Testis (tissue), 2 donors: ENCODE measurements at regions not wholly inside any gene's neighbourhood (a gene's known extent, or its start where the extent isn't known, plus 50 kb on each side); places are given as distances from the start of the nearest gene placed in this dataset.

Experiments
- DNase-seq: peaks from one replicate; pipeline ENCODE4 v3.0.0-alpha.2; 2019
- H3K27ac ChIP-seq, 2 donors: fragments of 200-600 bp; sonication (generic); one replicate each; pipeline ENCODE4 v1.5.1; 2019
- H3K27me3 ChIP-seq: fragments of 200-600 bp; sonication (generic); one replicate; pipeline ENCODE4 v1.5.1; 2019
- H3K36me3 ChIP-seq: fragments of 200-600 bp; sonication (generic); one replicate; pipeline ENCODE4 v1.5.1; 2017; ENCODE audit warnings: low read depth; ENCODE audit errors: missing control alignments
- H3K4me1 ChIP-seq: fragments of 200-600 bp; sonication (generic); one replicate; pipeline ENCODE4 v1.5.1; 2019
- H3K4me3 ChIP-seq, 2 donors: fragments of 200-600 bp; sonication (generic); one replicate each; pipeline ENCODE4 v1.5.1; 2017 to 2019
- H3K9me3 ChIP-seq: fragments of 200-600 bp; sonication (generic); one replicate; pipeline ENCODE4 v1.5.1; 2017
- POLR2A ChIP-seq: fragments of 450-650 bp; IDR thresholded peaks from one replicate; pipeline ENCODE4 v1.6.1; 2017; ENCODE audit warnings: antibody characterized with exemption, mild to moderate bottlenecking, moderate library complexity
- WGBS, 2 donors: methylation state at CpG; one replicate each; pipeline ENCODE4 v1.1.5; 2018; 5-methylcytosine and 5-hydroxymethylcytosine counted together
- intact Hi-C: fragments of 100-400 bp; cut with DNase I; formaldehyde crosslinking; loops from one replicate; pipeline ENCODE4 v1.15.1; 2023; ENCODE audit warnings: low total_unique reads
- TF ChIP-seq, protein P1 (sequence below), 3 experiments: fragments of 450-650 bp in 2 of 3; fragments of 200-600 bp in 1 of 3; sonication (generic) in 1 of 3; IDR thresholded peaks; one replicate each; pipeline ENCODE4 v1.5.1; 2016 to 2019; ENCODE audit warnings: antibody characterized with exemption in 3 of 3, mild to moderate bottlenecking in 2 of 3, moderate library complexity in 1 of 3

DNA sequence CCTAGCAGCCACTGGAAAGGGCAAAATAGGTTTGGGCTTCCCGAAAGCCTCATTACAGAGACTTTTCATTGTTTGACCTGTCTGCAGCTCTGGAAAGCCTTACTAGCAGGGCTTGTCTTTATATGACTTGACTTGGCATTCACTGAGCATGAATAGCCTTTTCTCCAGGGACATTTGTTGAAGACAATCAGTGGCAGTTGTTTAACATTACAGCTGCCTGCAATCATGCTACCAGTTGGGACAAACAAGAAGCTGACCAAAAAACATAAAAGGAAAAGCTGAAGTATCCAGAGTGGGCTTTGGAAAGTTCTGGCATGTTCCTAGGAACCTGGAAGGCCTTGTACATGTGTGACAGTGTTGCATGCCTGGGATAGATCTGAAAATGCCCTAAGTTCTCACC is 121.4 kb downstream of the KCNF1 start:
- WGBS, 2 donors, result 83 to 93% methylated on average over 1 of the region's 1 CpG
- intact Hi-C loops, result no loop called here
- Histone ChIP-seq H3K9me3 (no peaks in the 10 kb centered on the region), H3K27ac (no peak overlapping the region), H3K4me3 (no peak overlapping the region), H3K36me3 (no peaks in the 10 kb centered on the region), H3K4me1 (no peaks in the 10 kb centered on the region), H3K27me3 (no peaks in the 10 kb centered on the region)
- TF ChIP-seq POLR2A, result no peak
- TF ChIP-seq, protein P1, sequence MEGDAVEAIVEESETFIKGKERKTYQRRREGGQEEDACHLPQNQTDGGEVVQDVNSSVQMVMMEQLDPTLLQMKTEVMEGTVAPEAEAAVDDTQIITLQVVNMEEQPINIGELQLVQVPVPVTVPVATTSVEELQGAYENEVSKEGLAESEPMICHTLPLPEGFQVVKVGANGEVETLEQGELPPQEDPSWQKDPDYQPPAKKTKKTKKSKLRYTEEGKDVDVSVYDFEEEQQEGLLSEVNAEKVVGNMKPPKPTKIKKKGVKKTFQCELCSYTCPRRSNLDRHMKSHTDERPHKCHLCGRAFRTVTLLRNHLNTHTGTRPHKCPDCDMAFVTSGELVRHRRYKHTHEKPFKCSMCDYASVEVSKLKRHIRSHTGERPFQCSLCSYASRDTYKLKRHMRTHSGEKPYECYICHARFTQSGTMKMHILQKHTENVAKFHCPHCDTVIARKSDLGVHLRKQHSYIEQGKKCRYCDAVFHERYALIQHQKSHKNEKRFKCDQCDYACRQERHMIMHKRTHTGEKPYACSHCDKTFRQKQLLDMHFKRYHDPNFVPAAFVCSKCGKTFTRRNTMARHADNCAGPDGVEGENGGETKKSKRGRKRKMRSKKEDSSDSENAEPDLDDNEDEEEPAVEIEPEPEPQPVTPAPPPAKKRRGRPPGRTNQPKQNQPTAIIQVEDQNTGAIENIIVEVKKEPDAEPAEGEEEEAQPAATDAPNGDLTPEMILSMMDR (IDR thresholded peaks at IDR 0.05), result no peak
- no peak for DNase-seq

DNA sequence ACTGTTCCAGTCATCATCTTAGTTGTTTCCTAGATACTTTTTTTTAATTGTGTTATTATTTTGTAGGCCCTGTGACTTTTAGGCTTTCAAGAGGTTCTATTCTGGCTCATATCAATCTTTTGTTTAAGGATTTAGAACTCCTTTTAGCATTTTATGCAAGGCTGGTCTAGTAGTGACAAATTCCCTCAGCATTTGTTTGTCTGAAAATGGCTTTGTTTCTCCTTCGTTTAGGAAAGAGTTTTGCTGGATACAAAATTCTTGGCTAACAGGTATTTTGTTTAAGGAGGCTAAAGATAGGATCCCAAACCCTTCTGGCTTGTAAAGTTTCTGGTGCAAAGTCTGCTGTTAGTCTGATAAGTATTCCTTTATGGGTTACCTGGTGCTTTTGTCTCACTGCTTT is 116.6 kb upstream of the SLC66A3 start:
- Histone ChIP-seq H3K36me3 (no peaks in the 10 kb centered on the region), H3K4me3 (no peak overlapping the region), H3K27me3 (no peaks in the 10 kb centered on the region), H3K4me1 (no peaks in the 10 kb centered on the region), H3K9me3 (no peaks in the 10 kb centered on the region), H3K27ac (no peak overlapping the region)
- no peak for DNase-seq
- intact Hi-C loops, result no loop called here
- TF ChIP-seq, protein P1 (IDR thresholded peaks at IDR 0.05), result no peak
- TF ChIP-seq POLR2A, result no peak
- 71 to 74% methylated on average over 1 of the region's 1 CpG for WGBS, 2 donors

DNA sequence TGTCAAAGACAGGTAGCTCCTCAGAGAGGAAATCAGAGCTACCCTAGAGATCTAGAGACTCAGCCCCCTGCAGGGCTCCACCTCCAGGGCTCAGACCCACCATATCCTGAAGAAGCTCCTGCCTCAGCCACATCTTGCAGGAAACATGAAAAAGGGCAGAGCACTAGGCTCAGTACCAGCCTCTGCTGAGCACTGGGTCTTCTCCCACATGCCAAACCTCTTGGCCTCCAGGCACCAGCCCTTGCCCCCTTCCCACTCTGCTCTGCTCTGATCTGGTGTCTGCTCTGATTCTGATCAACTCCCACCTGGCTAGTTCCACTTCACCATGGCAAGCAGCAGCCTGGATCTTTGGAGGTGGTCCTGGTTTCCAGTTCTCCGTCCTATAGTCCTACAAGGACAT is 114.3 kb upstream of the SLC66A3 start:
- Histone ChIP-seq H3K27me3 (no peaks in the 10 kb centered on the region), H3K9me3 (no peaks in the 10 kb centered on the region), H3K4me1 (no peaks in the 10 kb centered on the region), H3K36me3 (no peaks in the 10 kb centered on the region), H3K27ac (no peak overlapping the region), H3K4me3 (no peak overlapping the region)
- TF ChIP-seq, protein P1 (IDR thresholded peaks at IDR 0.05), result no peak
- no peak for TF ChIP-seq POLR2A
- no peak for DNase-seq
- intact Hi-C loops, result no loop called here
- 78 to 93% methylated on average over 1 of the region's 1 CpG for WGBS, 2 donors

DNA sequence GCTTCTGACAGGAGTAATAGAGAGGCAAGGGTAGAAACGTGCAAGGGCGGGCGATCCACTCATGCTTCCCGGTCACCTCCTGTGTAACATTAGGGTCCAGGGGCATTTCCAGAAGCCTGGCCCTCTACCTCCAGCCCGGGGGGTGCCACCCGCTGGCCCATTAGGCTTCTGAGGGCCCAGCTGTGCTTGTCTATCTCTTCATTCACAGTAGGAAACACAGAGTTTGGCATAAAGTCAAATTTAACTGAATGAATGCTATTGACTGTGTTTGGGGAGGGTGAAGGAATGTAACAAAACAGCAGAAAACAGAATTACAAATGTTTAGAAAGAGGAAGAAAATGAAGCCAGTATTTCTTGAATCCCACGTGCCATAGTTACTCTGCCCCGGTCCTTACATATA is 112.4 kb upstream of the SLC66A3 start:
- 79 to 83% methylated on average over 8 of the region's 8 CpGs for WGBS, 2 donors
- no peak for TF ChIP-seq POLR2A
- TF ChIP-seq, protein P1 (IDR thresholded peaks at IDR 0.05), result no peak
- Histone ChIP-seq H3K36me3 (no peaks in the 10 kb centered on the region), H3K27me3 (no peaks in the 10 kb centered on the region), H3K4me3 (no peak overlapping the region), H3K9me3 (no peaks in the 10 kb centered on the region), H3K27ac (no peak overlapping the region), H3K4me1 (no peaks in the 10 kb centered on the region)
- intact Hi-C loops, result no loop called here
- no peak for DNase-seq

DNA sequence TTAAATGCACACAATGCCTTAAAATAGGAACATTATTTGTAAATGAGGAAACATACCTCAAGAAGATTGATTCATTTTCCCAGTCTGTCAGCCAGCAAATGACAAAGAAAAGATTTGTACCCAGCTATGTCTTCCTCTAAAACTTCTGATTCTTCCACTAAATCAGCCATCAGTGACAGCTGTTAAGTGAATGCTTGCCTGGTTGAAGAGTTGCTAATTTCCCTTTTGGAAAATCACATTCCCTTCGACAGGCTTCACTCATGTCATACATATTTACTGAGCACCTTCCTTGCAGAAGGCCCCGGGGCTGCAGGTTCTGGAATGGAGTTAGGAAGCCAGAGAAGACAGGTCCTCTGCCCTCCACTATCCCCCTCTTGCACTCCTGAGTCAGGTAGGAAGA is 112.0 kb upstream of the SLC66A3 start:
- no peak overlapping the region for H3K4me3 ChIP-seq
- DNase-seq, result no peak
- no peaks in the 10 kb centered on the region for H3K27me3 ChIP-seq
- H3K9me3 ChIP-seq, result no peaks in the 10 kb centered on the region
- H3K36me3 ChIP-seq, result no peaks in the 10 kb centered on the region
- no peaks in the 10 kb centered on the region for H3K4me1 ChIP-seq
- TF ChIP-seq, protein P1 (IDR thresholded peaks at IDR 0.05), result no peak
- TF ChIP-seq POLR2A, result no peak
- 80 to 85% methylated on average over 2 of the region's 2 CpGs for WGBS, 2 donors
- no peak overlapping the region for H3K27ac ChIP-seq
- intact Hi-C loops, result no loop called here
